SH-SY5Y (cell line): ENCODE measurements at regions not wholly inside any gene's neighbourhood (a gene's known extent, or its start where the extent isn't known, plus 50 kb on each side); places are given as distances from the start of the nearest gene placed in this dataset.

Source experiments
- GATA2 ChIP-seq: IDR thresholded peaks from 2 replicates; pipeline ENCODE4 v1.6.1; 2011; ENCODE audit warnings: mild to moderate bottlenecking, low read depth, low read length
- GATA3 ChIP-seq: IDR thresholded peaks from 2 replicates; pipeline ENCODE4 v1.6.1; 2011; ENCODE audit warnings: low read depth, mild to moderate bottlenecking, low read length, moderate library complexity

DNA sequence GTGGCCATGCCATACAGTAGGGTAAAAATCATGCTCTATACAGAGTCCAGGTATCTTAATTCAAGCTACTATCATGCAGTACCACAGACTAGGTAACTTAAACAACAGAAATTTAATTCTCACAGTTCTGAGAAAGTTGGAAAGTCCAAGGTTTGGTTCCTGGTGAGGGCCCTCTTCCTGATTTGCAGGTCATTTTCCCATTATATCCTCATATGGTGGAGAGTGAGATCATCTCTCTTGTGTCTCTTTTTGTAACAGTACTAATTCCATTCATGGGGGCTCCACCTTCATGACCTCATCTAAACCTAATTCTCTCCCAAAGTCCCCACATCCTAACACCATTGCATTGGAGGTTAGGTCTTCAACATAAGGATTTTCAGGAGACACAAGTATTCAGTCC, 335.0 kb upstream of the ACVR2A start:
- TF ChIP-seq GATA3 (no peak), GATA2 (no peak)
